SH-SY5Y (cell line): ENCODE measurements at regions not wholly inside any gene's neighbourhood (a gene's known extent, or its start where the extent isn't known, plus 50 kb on each side); places are given as distances from the start of the nearest gene placed in this dataset.

ENCODE experiments used
- GATA2 ChIP-seq: IDR thresholded peaks from 2 replicates; pipeline ENCODE4 v1.6.1; 2011; ENCODE audit warnings: mild to moderate bottlenecking, low read depth, low read length
- GATA3 ChIP-seq: IDR thresholded peaks from 2 replicates; pipeline ENCODE4 v1.6.1; 2011; ENCODE audit warnings: low read depth, mild to moderate bottlenecking, low read length, moderate library complexity

DNA sequence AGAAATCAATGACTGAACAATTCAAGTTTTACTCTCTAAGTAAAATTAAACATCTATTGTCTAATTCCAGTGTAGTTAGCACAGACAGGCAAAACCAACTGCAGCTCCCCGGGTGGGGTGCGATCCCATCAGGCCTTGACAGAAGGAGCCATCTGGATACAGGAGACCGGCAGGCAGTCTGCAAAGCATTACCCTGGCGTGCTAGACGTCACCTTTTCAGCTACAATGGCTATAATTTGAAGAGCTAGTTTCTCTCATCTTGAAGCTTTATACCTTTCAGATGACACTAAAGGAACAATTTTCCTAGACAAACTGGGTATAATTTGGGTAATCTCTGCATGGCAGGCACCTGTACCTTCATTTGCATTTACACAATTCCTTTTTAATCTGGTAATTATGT, 761.5 kb upstream of the SOX11 start:
- TF ChIP-seq GATA2 (peak; percentile 34; the same call in 1 of the 2 replicates), GATA3 (no peak)
